Gastroesophageal sphincter (tissue), 3 donors: ENCODE measurements at regions not wholly inside any gene's neighbourhood (a gene's known extent, or its start where the extent isn't known, plus 50 kb on each side); places are given as distances from the start of the nearest gene placed in this dataset.

ENCODE experiments used
- CTCF ChIP-seq, 4 experiments: fragments of 200-600 bp in 2 of 4; fragments of 450-650 bp in 2 of 4; sonication (generic) in 1 of 4; IDR thresholded peaks; one replicate each; pipeline ENCODE4 v1.5.1; 2017 to 2019; ENCODE audit warnings: antibody characterized with exemption in 4 of 4, mild to moderate bottlenecking in 2 of 4, moderate library complexity in 2 of 4
- EP300 ChIP-seq: sonication (generic); formaldehyde crosslinking; IDR thresholded peaks from one replicate; pipeline ENCODE4 v1.6.1; 2017; ENCODE audit warnings: antibody characterized with exemption, mild to moderate bottlenecking
- POLR2A ChIP-seq, 2 donors: fragments of 450-650 bp; IDR thresholded peaks; one replicate each; pipeline ENCODE4 v1.6.1; 2017; ENCODE audit warnings: antibody characterized with exemption in 2 of 2, mild to moderate bottlenecking in 2 of 2, moderate library complexity in 1 of 2

GRCh38 chr10:57790703-57791102 lies 477.0 kb downstream of the IPMK start:
- no peak for TF ChIP-seq CTCF (IDR thresholded peaks at IDR 0.05)
- TF ChIP-seq EP300 = no peak
- no peak for TF ChIP-seq POLR2A (IDR thresholded peaks at IDR 0.05)
